Ascending aorta (tissue), 2 donors: ENCODE measurements at regions not wholly inside any gene's neighbourhood (a gene's known extent, or its start where the extent isn't known, plus 50 kb on each side); places are given as distances from the start of the nearest gene placed in this dataset.

Experiments
- DNase-seq, 2 donors: peaks; one replicate each; pipeline ENCODE4 v3.0.0-alpha.2; 2019; ENCODE audit warnings: low spot score in 2 of 2
- H3K27ac ChIP-seq, 2 donors: fragments of 200-600 bp; sonication (generic); one replicate each; pipeline ENCODE4 v1.5.1; 2016 to 2017; ENCODE audit warnings: mild to moderate bottlenecking in 1 of 2
- H3K27me3 ChIP-seq: fragments of 200-600 bp; sonication (generic); one replicate; pipeline ENCODE4 v1.5.1; 2017
- H3K36me3 ChIP-seq, 2 donors: fragments of 200-600 bp; sonication (generic); one replicate each; pipeline ENCODE4 v1.5.1; 2016
- H3K4me1 ChIP-seq, 2 donors: fragments of 200-600 bp; sonication (generic); one replicate each; pipeline ENCODE4 v1.5.1; 2016 to 2017; ENCODE audit warnings: mild to moderate bottlenecking in 1 of 2
- H3K4me3 ChIP-seq, 2 donors: fragments of 200-600 bp; sonication (generic); one replicate each; pipeline ENCODE4 v1.5.1; 2016 to 2017; ENCODE audit warnings: mild to moderate bottlenecking in 1 of 2
- H3K9me3 ChIP-seq, 2 donors: fragments of 200-600 bp; sonication (generic); one replicate each; pipeline ENCODE4 v1.5.1; 2016
- intact Hi-C: fragments of 100-400 bp; cut with DNase I; formaldehyde crosslinking; loops from one replicate; pipeline ENCODE4 v1.15.1; 2023
- TF ChIP-seq, protein P1 (sequence below), 3 experiments: fragments of 200-600 bp in 2 of 3; fragments of 450-650 bp in 1 of 3; sonication (generic) in 2 of 3; IDR thresholded peaks; one replicate each; pipeline ENCODE4 v1.5.1; 2016 to 2019; ENCODE audit warnings: antibody characterized with exemption in 3 of 3, mild to moderate bottlenecking in 1 of 3, moderate library complexity in 1 of 3

GRCh38 chr6:113147544-113147943, 709.6 kb upstream of the MARCKS start:
- no peaks in the 10 kb centered on the region for H3K27me3 ChIP-seq
- no peak for DNase-seq
- intact Hi-C loops, result no loop called here
- H3K4me3 ChIP-seq, result no peak overlapping the region
- TF ChIP-seq, protein P1, sequence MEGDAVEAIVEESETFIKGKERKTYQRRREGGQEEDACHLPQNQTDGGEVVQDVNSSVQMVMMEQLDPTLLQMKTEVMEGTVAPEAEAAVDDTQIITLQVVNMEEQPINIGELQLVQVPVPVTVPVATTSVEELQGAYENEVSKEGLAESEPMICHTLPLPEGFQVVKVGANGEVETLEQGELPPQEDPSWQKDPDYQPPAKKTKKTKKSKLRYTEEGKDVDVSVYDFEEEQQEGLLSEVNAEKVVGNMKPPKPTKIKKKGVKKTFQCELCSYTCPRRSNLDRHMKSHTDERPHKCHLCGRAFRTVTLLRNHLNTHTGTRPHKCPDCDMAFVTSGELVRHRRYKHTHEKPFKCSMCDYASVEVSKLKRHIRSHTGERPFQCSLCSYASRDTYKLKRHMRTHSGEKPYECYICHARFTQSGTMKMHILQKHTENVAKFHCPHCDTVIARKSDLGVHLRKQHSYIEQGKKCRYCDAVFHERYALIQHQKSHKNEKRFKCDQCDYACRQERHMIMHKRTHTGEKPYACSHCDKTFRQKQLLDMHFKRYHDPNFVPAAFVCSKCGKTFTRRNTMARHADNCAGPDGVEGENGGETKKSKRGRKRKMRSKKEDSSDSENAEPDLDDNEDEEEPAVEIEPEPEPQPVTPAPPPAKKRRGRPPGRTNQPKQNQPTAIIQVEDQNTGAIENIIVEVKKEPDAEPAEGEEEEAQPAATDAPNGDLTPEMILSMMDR (IDR thresholded peaks at IDR 0.05), result no peak
- H3K36me3 ChIP-seq, result no peaks in the 10 kb centered on the region
- no peaks in the 10 kb centered on the region for H3K9me3 ChIP-seq
- no peak overlapping the region for H3K27ac ChIP-seq
- H3K4me1 ChIP-seq, result no peaks in the 10 kb centered on the region

GRCh38 chr6:113148566-113148965, 708.6 kb upstream of the MARCKS start:
- Histone ChIP-seq H3K36me3 (no peaks in the 10 kb centered on the region), H3K27me3 (no peaks in the 10 kb centered on the region), H3K9me3 (no peaks in the 10 kb centered on the region), H3K4me1 (no peaks in the 10 kb centered on the region), H3K27ac (no peak overlapping the region), H3K4me3 (no peak overlapping the region)
- DNase-seq, result no peak
- intact Hi-C loops, result no loop called here
- TF ChIP-seq, protein P1 (IDR thresholded peaks at IDR 0.05), result no peak

DNA sequence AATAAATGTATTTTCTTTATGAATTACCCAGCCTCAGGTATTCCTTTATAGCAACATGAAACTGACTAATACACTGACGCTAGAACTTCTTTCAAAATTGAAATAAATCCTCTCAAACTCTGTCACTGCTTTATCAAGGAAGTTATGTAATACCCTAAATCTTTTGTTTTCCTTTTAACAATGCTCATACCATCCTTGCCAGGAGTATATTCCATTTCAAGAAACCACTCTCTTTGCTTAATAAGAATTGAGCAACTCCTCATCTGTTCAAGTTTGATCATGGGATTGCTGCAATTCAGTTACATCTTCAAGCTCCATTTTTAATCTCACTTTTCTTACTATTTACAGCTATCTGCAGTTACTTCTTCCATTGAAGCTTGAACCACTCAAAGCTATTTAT, 707.6 kb upstream of the MARCKS start:
- intact Hi-C loops, result no loop called here
- no peak for DNase-seq
- Histone ChIP-seq H3K9me3 (no peaks in the 10 kb centered on the region), H3K4me3 (no peak overlapping the region), H3K27ac (no peak overlapping the region), H3K4me1 (no peaks in the 10 kb centered on the region), H3K36me3 (no peaks in the 10 kb centered on the region), H3K27me3 (no peaks in the 10 kb centered on the region)
- TF ChIP-seq, protein P1 (IDR thresholded peaks at IDR 0.05), result no peak

GRCh38 chr6:113160306-113161017, 696.7 kb upstream of the MARCKS start:
- Histone ChIP-seq H3K27ac (no peak overlapping the region), H3K27me3 (no peaks in the 10 kb centered on the region), H3K9me3 (no peaks in the 10 kb centered on the region), H3K4me3 (no peak overlapping the region), H3K36me3 (no peaks in the 10 kb centered on the region), H3K4me1 (no peaks in the 10 kb centered on the region)
- TF ChIP-seq, protein P1 (IDR thresholded peaks at IDR 0.05), result no peak
- intact Hi-C loops, result no loop called here
- DNase-seq, result no peak

GRCh38 chr6:113161018-113161315, 696.2 kb upstream of the MARCKS start:
- no peak overlapping the region for H3K27ac ChIP-seq
- intact Hi-C loops, result no loop called here
- no peaks in the 10 kb centered on the region for H3K4me1 ChIP-seq
- no peak for DNase-seq
- no peaks in the 10 kb centered on the region for H3K36me3 ChIP-seq
- H3K4me3 ChIP-seq, result no peak overlapping the region
- no peaks in the 10 kb centered on the region for H3K27me3 ChIP-seq
- TF ChIP-seq, protein P1 (IDR thresholded peaks at IDR 0.05), result no peak
- no peaks in the 10 kb centered on the region for H3K9me3 ChIP-seq

DNA sequence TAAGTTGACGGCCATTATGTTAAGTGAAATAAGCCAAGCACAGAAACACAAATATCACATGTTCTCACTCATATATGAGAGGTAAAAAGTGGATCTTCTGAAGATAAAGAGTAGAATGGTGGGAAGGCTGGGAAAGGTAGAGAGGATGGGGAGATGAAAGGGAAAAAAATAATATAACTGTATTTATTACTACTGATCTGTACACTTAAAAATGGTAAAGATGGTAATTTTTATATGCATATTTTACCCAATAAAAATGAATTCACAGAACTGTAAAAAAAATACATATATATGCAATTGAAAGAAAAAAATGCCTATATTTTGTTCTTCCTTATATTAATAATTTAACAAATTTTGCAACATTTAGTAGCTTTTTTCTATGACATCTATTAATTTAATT, 694.4 kb upstream of the MARCKS start:
- Histone ChIP-seq H3K4me3 (no peak overlapping the region), H3K9me3 (no peaks in the 10 kb centered on the region), H3K4me1 (no peaks in the 10 kb centered on the region), H3K27me3 (no peaks in the 10 kb centered on the region), H3K27ac (no peak overlapping the region), H3K36me3 (no peaks in the 10 kb centered on the region)
- DNase-seq, result no peak
- intact Hi-C loops, result no loop called here
- TF ChIP-seq, protein P1 (IDR thresholded peaks at IDR 0.05), result no peak
